Activated naive CD8-positive, alpha-beta T cell (primary cell): ENCODE measurements at regions not wholly inside any gene's neighbourhood (a gene's known extent, or its start where the extent isn't known, plus 50 kb on each side); places are given as distances from the start of the nearest gene placed in this dataset.

ENCODE experiments used
- H3K27ac Mint-ChIP-seq: one replicate; pipeline ENCODE4 v1.8.0; 2021; ENCODE audit warnings: mixed read lengths
- H3K27me3 Mint-ChIP-seq: one replicate; pipeline ENCODE4 v1.8.0; 2021; ENCODE audit warnings: mixed read lengths
- H3K36me3 Mint-ChIP-seq: one replicate; pipeline ENCODE4 v1.8.0; 2021; ENCODE audit warnings: mixed read lengths
- H3K4me1 Mint-ChIP-seq: one replicate; pipeline ENCODE4 v1.8.0; 2021; ENCODE audit warnings: low read depth, mixed read lengths
- H3K4me3 Mint-ChIP-seq: one replicate; pipeline ENCODE4 v1.8.0; 2021; ENCODE audit warnings: mild to moderate bottlenecking, mixed read lengths
- H3K9me3 Mint-ChIP-seq: one replicate; pipeline ENCODE4 v1.8.0; 2021; ENCODE audit warnings: low read depth, mixed read lengths

GRCh38 chr18:2030647-2031046 lies 540.7 kb downstream of the METTL4 start:
- H3K27me3 Mint-ChIP-seq: no peaks in the 10 kb centered on the region
- H3K9me3 Mint-ChIP-seq: no peaks in the 10 kb centered on the region
- no peaks in the 10 kb centered on the region for H3K4me1 Mint-ChIP-seq
- no peaks in the 10 kb centered on the region for H3K36me3 Mint-ChIP-seq
- H3K4me3 Mint-ChIP-seq: no peak overlapping the region
- H3K27ac Mint-ChIP-seq: no peak overlapping the region

DNA sequence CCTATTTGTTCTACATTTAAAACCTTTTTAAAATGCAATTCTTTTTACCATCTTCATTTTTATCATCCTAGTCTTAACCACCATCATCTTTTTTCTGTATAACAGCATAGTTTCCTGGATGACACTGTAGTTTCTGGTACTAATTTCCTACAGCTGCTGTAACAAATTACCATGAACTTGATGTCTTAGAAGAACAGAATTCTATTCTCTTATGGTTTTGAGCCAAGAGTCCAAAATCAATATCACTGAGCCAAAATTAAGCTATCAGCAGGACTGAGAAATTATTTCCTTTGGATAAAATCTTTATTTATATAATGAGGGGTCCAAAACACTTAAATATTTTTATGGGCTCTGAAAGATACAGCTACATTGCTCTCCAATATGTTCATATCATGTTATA lies 539.3 kb downstream of the METTL4 start:
- Mint-ChIP-seq H3K4me3 (no peak overlapping the region), H3K27me3 (no peaks in the 10 kb centered on the region), H3K4me1 (no peaks in the 10 kb centered on the region), H3K9me3 (no peaks in the 10 kb centered on the region), H3K27ac (no peak overlapping the region), H3K36me3 (no peaks in the 10 kb centered on the region)

DNA sequence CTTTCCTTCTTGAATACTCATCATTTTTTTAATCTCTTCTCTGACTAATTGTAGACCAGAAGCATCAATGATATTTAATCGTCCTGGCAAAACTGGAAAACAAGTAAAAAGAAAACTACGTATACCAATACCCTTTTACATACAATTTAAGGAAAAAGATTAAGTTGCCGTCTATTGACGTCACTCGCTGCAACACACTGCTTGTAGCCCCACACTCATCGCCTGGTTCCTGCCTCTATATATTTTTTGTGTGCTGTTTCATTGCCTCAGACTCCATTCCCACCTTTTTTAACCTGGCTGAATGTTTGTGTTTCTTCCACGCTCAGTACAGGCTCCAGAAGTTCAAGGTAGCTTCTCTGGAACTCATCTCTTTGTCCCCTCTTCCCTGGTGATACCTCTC lies 536.2 kb downstream of the METTL4 start:
- H3K9me3 Mint-ChIP-seq: no peaks in the 10 kb centered on the region
- H3K4me1 Mint-ChIP-seq: no peaks in the 10 kb centered on the region
- no peak overlapping the region for H3K4me3 Mint-ChIP-seq
- H3K27me3 Mint-ChIP-seq: no peaks in the 10 kb centered on the region
- H3K36me3 Mint-ChIP-seq: no peaks in the 10 kb centered on the region
- no peak overlapping the region for H3K27ac Mint-ChIP-seq

GRCh38 chr18:2036086-2036485 lies 535.2 kb downstream of the METTL4 start:
- H3K36me3 Mint-ChIP-seq: no peaks in the 10 kb centered on the region
- H3K9me3 Mint-ChIP-seq: no peaks in the 10 kb centered on the region
- H3K4me3 Mint-ChIP-seq: no peak overlapping the region
- H3K4me1 Mint-ChIP-seq: no peaks in the 10 kb centered on the region
- no peaks in the 10 kb centered on the region for H3K27me3 Mint-ChIP-seq
- no peak overlapping the region for H3K27ac Mint-ChIP-seq

DNA sequence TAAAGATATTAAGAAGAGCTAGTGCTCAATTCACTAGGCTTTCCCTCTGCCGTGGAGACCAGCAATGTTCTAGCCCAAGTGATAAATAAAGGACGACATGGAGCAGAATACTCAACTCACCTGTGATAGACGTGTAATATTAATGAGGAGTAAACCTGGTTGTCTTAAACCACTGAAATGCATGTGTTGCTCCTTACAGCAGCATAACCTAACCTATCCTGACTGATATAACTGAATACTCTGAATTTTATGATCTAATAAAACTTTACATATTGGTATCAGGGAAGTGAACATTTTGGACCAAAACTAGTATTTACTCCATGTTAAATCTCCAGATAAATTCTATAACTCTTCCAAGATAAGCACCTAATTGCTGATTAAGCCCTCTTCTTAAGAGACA lies 531.0 kb downstream of the METTL4 start:
- no peak overlapping the region for H3K27ac Mint-ChIP-seq
- H3K4me1 Mint-ChIP-seq: no peaks in the 10 kb centered on the region
- no peak overlapping the region for H3K4me3 Mint-ChIP-seq
- no peaks in the 10 kb centered on the region for H3K9me3 Mint-ChIP-seq
- H3K27me3 Mint-ChIP-seq: no peaks in the 10 kb centered on the region
- no peaks in the 10 kb centered on the region for H3K36me3 Mint-ChIP-seq

DNA sequence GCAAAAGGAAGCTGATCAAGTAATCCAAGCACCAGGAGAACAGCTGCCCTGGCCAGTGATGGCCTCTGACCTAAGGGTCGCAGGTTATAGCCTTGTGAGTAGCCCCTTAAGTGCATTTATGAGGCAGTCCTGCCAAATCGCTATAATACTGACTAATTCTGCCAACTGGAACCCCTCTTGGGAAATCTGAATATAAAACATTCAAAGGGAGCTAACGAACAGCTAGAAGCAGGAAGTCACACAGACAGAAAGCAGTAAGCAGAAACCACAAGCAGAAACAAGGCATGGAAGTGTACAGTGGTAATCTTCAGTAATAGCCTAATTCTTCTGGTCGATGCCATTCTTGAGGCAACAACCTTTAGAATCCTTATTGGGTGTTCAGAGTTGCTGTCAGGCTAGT lies 521.3 kb downstream of the METTL4 start:
- H3K4me1 Mint-ChIP-seq: no peaks in the 10 kb centered on the region

GRCh38 chr18:2050702-2051201 lies 520.6 kb downstream of the METTL4 start:
- Mint-ChIP-seq H3K36me3 (no peaks in the 10 kb centered on the region), H3K27me3 (peaks cover 4% of the 10 kb centered on the region), H3K4me1 (no peaks in the 10 kb centered on the region), H3K9me3 (peaks cover 3% of the 10 kb centered on the region), H3K27ac (no peak overlapping the region), H3K4me3 (no peak overlapping the region)

More for the DNA sequence above, 521.3 kb downstream of the METTL4 start:
- Mint-ChIP-seq H3K27ac (no peak overlapping the region), H3K36me3 (no peaks in the 10 kb centered on the region), H3K4me3 (no peak overlapping the region), H3K9me3 (peaks cover 3% of the 10 kb centered on the region), H3K27me3 (peaks cover 3% of the 10 kb centered on the region)

DNA sequence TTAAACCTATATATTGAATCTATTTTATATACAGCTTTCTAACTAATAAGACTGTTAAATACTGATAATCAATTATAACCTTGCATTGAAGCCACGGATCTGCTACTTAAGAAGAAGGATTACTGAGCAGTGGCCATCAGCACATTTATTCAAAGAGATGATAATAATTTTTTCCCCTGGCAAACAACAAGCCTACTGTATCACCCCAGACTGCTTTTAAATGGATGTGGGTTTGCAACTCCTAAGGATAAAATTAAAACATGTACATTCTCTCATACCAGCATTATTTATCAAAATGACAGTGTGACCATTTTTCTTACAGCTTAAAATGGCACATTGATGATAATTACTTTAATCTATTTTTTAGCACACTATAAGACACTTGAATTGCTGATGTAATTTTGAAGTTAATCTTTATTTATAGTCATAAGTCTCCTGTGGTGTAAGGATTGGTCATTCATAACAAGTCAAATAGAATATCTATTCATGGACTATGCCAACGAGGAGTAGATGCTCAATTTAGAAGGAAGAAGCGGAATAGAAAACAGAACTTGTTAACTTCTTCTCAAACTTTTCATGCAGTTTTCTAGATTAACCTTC lies 517.7 kb downstream of the METTL4 start:
- Mint-ChIP-seq H3K36me3 (no peaks in the 10 kb centered on the region), H3K27ac (no peak overlapping the region), H3K9me3 (no peaks in the 10 kb centered on the region), H3K4me3 (no peak overlapping the region), H3K4me1 (no peaks in the 10 kb centered on the region), H3K27me3 (peaks cover 13% of the 10 kb centered on the region)

DNA sequence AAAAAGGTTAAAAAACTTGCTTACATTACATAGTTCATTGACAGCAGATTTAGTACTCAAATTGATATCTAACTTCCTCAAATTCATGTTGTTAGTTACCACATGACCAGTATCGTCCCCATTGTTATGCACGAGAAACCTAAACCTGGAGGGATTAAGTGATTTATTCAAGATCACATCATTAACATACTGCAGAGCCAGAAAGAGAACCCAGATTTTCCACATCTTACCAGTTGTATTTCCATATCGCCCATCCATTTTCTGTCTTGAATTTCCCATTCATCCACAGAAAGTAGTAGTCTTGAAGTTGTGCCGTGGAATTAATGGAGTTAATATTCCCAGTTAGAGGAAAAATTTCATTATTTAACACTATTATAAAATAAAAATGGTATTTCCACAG lies 512.0 kb downstream of the METTL4 start:
- Mint-ChIP-seq H3K4me1 (no peaks in the 10 kb centered on the region), H3K36me3 (peaks cover 3% of the 10 kb centered on the region), H3K4me3 (no peak overlapping the region), H3K27ac (no peak overlapping the region), H3K9me3 (peaks cover 9% of the 10 kb centered on the region), H3K27me3 (peaks cover 16% of the 10 kb centered on the region)

DNA sequence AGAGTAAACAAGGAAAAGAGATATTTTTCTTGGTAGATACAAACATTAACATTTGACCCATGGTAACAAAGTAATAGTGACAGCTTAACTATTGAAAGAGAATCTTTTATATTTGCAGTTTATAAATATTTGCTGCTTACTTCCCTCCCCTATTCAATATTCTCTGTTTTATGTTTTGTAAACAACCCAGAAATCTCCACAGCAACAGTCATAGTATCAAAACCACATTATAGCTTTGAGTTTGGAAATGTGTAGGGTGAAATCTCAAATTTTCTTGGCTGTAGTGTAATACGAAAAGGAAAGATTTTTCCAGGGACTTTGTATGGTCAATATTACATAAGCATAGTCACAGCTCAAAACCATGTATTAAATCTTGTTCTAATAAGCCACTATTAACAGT lies 511.2 kb downstream of the METTL4 start:
- Mint-ChIP-seq H3K36me3 (peaks cover 3% of the 10 kb centered on the region), H3K27ac (no peak overlapping the region), H3K27me3 (peaks cover 13% of the 10 kb centered on the region), H3K4me1 (no peaks in the 10 kb centered on the region), H3K9me3 (peaks cover 9% of the 10 kb centered on the region), H3K4me3 (no peak overlapping the region)

GRCh38 chr18:2070631-2071030 lies 500.7 kb downstream of the METTL4 start:
- Mint-ChIP-seq H3K9me3 (no peaks in the 10 kb centered on the region), H3K4me3 (no peak overlapping the region), H3K27me3 (peaks cover 2% of the 10 kb centered on the region), H3K4me1 (no peaks in the 10 kb centered on the region), H3K36me3 (no peaks in the 10 kb centered on the region), H3K27ac (no peak overlapping the region)

DNA sequence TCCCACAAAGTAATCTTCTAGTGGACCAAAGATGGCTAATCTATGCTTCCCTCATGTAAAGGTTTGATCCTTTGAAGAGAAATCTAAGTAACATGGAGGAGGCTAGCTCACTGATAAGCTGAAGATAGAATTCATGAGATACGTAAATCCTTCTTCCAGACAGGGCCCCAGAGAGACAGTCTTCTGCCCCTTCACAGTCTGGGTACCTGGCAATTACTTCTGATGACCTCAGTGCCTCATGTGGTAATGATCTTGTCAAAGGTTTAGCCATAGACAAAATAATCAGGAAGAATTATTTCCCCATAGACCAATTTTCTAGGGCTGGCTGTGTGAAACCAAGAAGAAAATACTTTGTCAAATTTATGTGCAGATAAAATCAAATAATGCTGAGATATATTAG lies 495.8 kb downstream of the METTL4 start:
- Mint-ChIP-seq H3K4me1 (no peaks in the 10 kb centered on the region), H3K36me3 (no peaks in the 10 kb centered on the region), H3K9me3 (no peaks in the 10 kb centered on the region), H3K27ac (no peak overlapping the region), H3K27me3 (peaks cover 5% of the 10 kb centered on the region), H3K4me3 (no peak overlapping the region)

GRCh38 chr18:2082676-2083075 lies 488.6 kb downstream of the METTL4 start:
- H3K9me3 Mint-ChIP-seq: no peaks in the 10 kb centered on the region
- no peaks in the 10 kb centered on the region for H3K36me3 Mint-ChIP-seq
- H3K27me3 Mint-ChIP-seq: no peaks in the 10 kb centered on the region
- no peak overlapping the region for H3K27ac Mint-ChIP-seq
- H3K4me3 Mint-ChIP-seq: no peak overlapping the region
- H3K4me1 Mint-ChIP-seq: no peaks in the 10 kb centered on the region

DNA sequence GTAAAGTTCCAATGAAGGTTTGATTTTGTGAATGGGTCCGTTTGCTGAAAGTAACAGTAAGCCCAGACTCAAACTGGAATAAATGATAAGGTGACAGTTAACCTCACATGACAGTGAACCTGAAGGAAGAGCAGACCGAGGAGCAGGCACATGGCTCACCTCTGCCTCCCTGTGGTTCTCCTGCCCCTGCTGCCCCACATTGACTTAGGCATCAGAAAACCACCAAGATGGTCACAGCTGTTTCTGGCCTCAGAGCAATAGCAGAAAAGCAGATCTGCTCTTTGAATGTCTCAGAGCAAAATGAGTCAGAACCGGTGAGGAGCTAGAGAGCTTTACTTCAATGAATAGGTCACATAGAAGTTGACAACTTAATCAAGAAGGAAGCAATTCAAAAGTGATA lies 487.6 kb downstream of the METTL4 start:
- no peak overlapping the region for H3K4me3 Mint-ChIP-seq
- H3K27ac Mint-ChIP-seq: no peak overlapping the region
- no peaks in the 10 kb centered on the region for H3K36me3 Mint-ChIP-seq
- no peaks in the 10 kb centered on the region for H3K4me1 Mint-ChIP-seq
- no peaks in the 10 kb centered on the region for H3K27me3 Mint-ChIP-seq
- no peaks in the 10 kb centered on the region for H3K9me3 Mint-ChIP-seq

- no peak overlapping the region for H3K4me3 Mint-ChIP-seq
- no peaks in the 10 kb centered on the region for H3K27me3 Mint-ChIP-seq
- H3K9me3 Mint-ChIP-seq: no peaks in the 10 kb centered on the region
- H3K4me1 Mint-ChIP-seq: no peaks in the 10 kb centered on the region
- H3K36me3 Mint-ChIP-seq: no peaks in the 10 kb centered on the region
- H3K27ac Mint-ChIP-seq: no peak overlapping the region
These were observed 484.9 kb downstream of the METTL4 start for GRCh38 chr18:2086439-2086838.

GRCh38 chr18:2087877-2088673 lies 483.2 kb downstream of the METTL4 start:
- Mint-ChIP-seq H3K27me3 (no peaks in the 10 kb centered on the region), H3K36me3 (no peaks in the 10 kb centered on the region), H3K27ac (no peak overlapping the region), H3K4me1 (no peaks in the 10 kb centered on the region), H3K9me3 (no peaks in the 10 kb centered on the region), H3K4me3 (no peak overlapping the region)
